ENCODE measurements at regions not wholly inside any gene's neighbourhood (a gene's known extent, or its start where the extent isn't known, plus 50 kb on each side); places are given as distances from the start of the nearest gene placed in this dataset.

GRCh38 chr15:70358871-70359647 lies 261.3 kb upstream of the TLE3 start:
- DNase-seq: no peak

- no peak for DNase-seq
These were observed 260.5 kb upstream of the TLE3 start for GRCh38 chr15:70358011-70358819.

GRCh38 chr15:70357453-70357852 lies 259.7 kb upstream of the TLE3 start:
- no peak for DNase-seq

GRCh38 chr15:70356919-70357318 lies 259.2 kb upstream of the TLE3 start:
- no peak for DNase-seq

GRCh38 chr15:70356062-70356860 lies 258.5 kb upstream of the TLE3 start:
- DNase-seq: no peak

DNA sequence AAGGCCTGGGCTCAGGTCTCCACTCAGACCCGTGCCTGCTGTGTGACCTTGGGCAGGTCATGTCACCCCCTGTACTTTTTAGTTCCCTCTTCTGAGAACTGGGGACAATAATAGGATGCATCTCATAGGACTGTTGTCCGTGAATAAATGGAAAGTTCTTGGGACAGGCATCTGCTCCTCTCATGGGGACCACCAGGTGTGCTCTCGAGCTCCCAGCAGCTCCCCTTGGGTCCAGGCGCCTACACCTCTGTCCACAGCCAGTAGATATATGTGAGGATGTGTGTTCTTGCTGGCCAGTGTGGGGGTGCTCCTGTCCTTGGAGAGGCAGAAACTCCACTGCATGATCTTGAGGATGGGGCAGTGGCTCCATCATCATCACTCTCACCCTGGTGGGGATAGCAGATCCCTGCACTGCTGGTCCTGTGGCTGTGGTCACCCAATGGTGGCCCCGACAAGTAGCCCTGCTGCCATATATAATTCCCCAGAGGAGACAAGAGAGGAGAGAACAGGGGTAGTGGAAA lies 257.6 kb upstream of the TLE3 start:
- no peak for DNase-seq

GRCh38 chr15:70354346-70354905 lies 256.7 kb upstream of the TLE3 start:
- no peak for DNase-seq

DNA sequence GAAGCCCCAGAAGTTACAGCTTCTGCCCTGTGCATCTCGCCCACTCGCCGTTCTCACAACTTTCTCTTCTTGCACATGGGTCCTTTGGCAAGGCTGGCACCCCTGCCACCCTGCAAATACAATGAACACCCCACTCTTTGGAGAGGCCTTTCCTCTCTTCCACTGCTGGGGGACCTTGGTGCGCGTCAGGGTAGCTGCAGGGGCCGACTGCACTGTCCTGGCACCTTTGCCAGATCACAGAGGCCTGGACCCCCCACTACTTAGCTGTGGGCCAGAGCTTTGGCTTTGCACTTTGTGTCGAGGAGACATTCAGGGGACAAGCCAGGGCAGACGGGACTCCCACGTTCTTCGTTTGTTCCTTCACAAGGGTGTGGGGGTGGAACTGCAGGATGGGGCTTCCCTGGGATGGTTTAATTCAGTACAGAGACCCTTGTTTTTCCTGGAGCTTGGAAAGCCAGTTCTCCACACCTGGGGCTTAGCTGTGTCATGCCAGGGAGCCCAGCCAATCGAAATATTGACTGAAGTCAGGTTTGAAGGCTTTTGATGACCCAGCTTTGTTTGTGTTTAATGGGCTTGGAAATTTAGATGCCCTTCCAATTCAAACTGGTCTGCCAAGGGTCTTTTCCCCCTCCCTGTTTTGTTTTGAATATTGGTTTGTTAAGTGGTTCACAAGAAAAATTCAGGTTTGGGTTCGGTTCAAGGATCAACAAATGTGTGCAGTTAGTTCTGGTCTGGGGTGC lies 256.1 kb upstream of the TLE3 start:
- no peak for DNase-seq

- no peak for DNase-seq
These were observed 254.4 kb upstream of the TLE3 start for GRCh38 chr15:70351941-70352774.

GRCh38 chr15:70351391-70351790 lies 253.7 kb upstream of the TLE3 start:
- DNase-seq: no peak

DNA sequence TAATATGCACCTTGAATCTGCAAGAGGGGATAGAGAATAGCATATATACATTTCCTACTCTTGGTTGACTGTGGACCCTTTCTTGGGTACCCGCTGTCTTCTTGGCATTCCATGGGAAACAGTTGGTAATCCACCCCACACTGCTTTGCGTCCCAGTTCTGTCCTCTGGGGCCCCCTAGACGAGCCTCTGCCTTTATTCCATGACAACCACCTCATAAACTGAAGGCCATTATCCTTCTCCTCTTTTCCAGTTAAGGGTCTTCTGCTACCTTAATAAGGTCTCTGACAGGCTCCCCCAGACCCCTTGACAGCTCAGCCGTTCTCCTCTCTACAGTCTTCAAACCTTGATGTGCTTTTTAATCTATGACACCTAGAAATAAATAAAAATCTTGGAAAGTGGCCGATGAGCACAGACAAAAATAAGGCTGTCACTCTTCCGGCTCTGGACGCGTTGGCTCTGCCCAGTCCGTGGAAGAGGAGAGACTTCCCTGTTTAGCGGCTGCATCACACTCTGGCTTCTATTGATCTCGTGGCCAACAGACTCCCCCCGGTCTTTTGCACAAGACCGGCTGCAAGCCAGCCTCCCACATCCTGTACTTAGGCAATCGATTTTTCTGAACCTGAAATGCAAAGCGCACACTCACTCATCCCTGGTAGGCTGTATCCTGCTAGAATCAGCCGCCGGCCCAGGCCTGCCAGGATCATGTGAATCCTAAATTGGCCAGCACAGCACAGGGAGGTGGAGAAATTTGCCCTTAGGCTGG lies 251.0 kb upstream of the TLE3 start:
- DNase-seq: no peak

- no peak for DNase-seq
These were observed 250.5 kb upstream of the TLE3 start for GRCh38 chr15:70348226-70348543.

- no peak for DNase-seq
These were observed 249.9 kb upstream of the TLE3 start for GRCh38 chr15:70347321-70348225.

- no peak for DNase-seq
These were observed 247.7 kb upstream of the TLE3 start for GRCh38 chr15:70345251-70346019.

DNA sequence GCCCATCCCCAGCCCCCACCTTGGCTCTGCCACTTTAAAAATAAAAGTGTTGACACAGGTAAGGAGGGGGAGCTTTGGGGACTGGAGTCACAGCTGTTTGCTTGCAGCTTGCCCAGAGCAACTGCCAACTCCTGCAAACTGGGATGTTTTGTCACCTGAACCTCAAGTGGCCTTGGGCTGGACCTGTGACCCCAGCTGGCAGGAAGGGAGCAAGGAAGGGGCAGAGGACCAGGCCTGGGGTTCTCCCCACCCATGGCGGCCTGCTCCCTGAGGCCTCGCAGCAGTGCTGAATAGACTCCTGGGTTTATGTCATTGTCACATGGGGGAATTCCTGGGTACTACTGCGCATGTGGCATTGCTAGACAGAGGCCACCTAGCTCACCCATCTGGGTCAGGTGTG lies 246.9 kb upstream of the TLE3 start:
- no peak for DNase-seq

DNA sequence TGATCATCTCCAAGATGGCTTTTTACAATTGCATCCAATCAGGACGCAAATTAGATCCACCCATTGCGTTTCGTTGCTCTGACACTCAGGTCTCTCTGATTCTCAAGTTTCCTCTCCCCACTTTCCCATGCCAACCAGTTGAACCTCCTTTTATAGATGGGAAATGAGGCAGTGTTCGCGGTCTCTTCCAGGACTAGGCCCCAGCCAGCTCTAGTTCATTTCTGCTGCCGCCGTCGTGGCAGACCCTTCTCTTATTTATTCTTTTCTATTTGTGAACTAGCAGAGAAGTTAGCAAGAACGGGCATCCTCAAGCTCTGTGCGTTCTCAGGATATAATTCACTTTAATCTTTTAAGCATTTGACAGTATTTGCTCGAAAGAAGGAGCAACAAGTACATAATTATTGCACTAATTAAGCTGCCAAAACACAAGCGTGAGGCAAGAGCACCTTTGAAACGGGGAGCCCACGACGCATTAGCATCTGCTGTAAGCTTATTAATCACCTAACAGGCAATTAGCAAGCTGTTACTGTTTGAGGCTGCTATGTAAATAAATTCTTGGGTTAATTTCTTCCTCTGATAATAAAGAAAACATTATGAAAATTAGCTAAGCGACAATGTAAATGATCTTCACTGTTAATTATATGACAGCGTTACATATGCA lies 246.4 kb upstream of the TLE3 start:
- no peak for DNase-seq

- no peak for DNase-seq
These were observed 245.1 kb upstream of the TLE3 start for GRCh38 chr15:70342554-70343548.

All from T1000 (cell line).